DND-41 (cell line): ENCODE measurements at regions not wholly inside any gene's neighbourhood (a gene's known extent, or its start where the extent isn't known, plus 50 kb on each side); places are given as distances from the start of the nearest gene placed in this dataset.

Experiments
- ATAC-seq: fragments of 200-7000 bp; cut with Tn5 transposase; 3 replicates; pipeline ENCODE4 v1.9.1; 2021; ENCODE audit warnings: low read depth; ENCODE audit not compliant: insufficient read depth
- DNase-seq: peaks from one replicate; pipeline ENCODE4 v3.0.0-alpha.2; 2020
- H2AFZ ChIP-seq: 2 replicates; pipeline ENCODE4 v1.6.0; 2012; ENCODE audit warnings: low read depth, low read length
- H3K27ac ChIP-seq: 2 replicates; pipeline ENCODE4 v1.5.1; 2012; ENCODE audit warnings: low read length, inconsistent platforms
- H3K27me3 ChIP-seq: fragments of 200-600 bp; sonication (generic); 2 replicates; pipeline ENCODE4 v1.6.0; 2012; ENCODE audit warnings: low read length, mild to moderate bottlenecking, inconsistent platforms; ENCODE audit not compliant: insufficient read depth, poor library complexity
- H3K36me3 ChIP-seq: 2 replicates; pipeline ENCODE4 v1.5.1; 2012; ENCODE audit warnings: low read length, inconsistent platforms; ENCODE audit not compliant: insufficient read depth
- H3K4me1 ChIP-seq: 2 replicates; pipeline ENCODE4 v1.5.1; 2012; ENCODE audit warnings: mild to moderate bottlenecking, low read length; ENCODE audit not compliant: insufficient read depth
- H3K4me2 ChIP-seq: 2 replicates; pipeline ENCODE4 v1.6.0; 2012; ENCODE audit warnings: mild to moderate bottlenecking, moderate library complexity, low read length, inconsistent platforms; ENCODE audit not compliant: insufficient read depth
- H3K4me3 ChIP-seq, 2 experiments: fragments of 200-600 bp in 1 of 2; shearing (Covaris generic) in 1 of 2; 2 replicates each; pipeline ENCODE4 v1.5.1; 2012 to 2016; ENCODE audit warnings: inconsistent platforms in 2 of 2, low read length in 2 of 2, mild to moderate bottlenecking in 2 of 2, low read depth in 1 of 2, moderate library complexity in 1 of 2
- H3K79me2 ChIP-seq: 2 replicates; pipeline ENCODE4 v1.6.0; 2012; ENCODE audit warnings: low read length, inconsistent platforms; ENCODE audit not compliant: insufficient read depth
- H3K9ac ChIP-seq: 2 replicates; pipeline ENCODE4 v1.6.0; 2012; ENCODE audit warnings: low read depth, mild to moderate bottlenecking, inconsistent platforms, low read length, moderate library complexity
- H3K9me3 ChIP-seq: 2 replicates; pipeline ENCODE4 v1.5.1; 2012; ENCODE audit warnings: low read length, moderate library complexity, mild to moderate bottlenecking, inconsistent platforms; ENCODE audit not compliant: insufficient read depth, severe bottlenecking
- H4K20me1 ChIP-seq: 2 replicates; pipeline ENCODE4 v1.6.0; 2012; ENCODE audit warnings: low read length; ENCODE audit not compliant: insufficient read depth
- EZH2 ChIP-seq: IDR thresholded peaks from 3 replicates; pipeline ENCODE4 v1.6.1; 2012; ENCODE audit warnings: borderline replicate concordance, low read depth, mild to moderate bottlenecking, moderate library complexity, low read length, inconsistent platforms; ENCODE audit not compliant: severe bottlenecking
- TF ChIP-seq, protein P1 (sequence below): IDR thresholded peaks from 2 replicates; pipeline ENCODE4 v1.5.1; 2012; ENCODE audit warnings: borderline replicate concordance, low read length, moderate library complexity, mild to moderate bottlenecking; ENCODE audit not compliant: poor library complexity, severe bottlenecking; ENCODE audit errors: extremely low read depth

DNA sequence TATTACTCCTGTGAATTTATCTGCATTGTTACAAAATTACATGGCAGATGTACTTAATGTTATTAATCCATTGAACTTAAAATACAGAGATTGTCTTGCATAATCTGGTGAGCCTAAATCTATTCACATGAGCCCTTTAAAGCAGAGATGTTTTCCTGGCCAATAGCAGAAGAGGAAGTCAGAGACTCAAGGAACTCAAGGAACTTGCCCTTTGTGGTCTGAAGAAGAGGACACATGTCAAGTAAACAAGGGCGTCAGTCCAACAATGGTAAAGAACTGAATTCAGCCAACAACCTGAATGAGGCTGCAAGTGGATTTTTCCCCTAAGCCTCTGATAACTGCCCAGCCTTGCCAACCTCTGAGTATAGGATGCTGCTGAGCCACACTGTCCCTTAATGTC is 356.3 kb upstream of the PKDCC start:
- no peaks in the 10 kb centered on the region for H3K27me3 ChIP-seq
- no peaks in the 10 kb centered on the region for H4K20me1 ChIP-seq

DNA sequence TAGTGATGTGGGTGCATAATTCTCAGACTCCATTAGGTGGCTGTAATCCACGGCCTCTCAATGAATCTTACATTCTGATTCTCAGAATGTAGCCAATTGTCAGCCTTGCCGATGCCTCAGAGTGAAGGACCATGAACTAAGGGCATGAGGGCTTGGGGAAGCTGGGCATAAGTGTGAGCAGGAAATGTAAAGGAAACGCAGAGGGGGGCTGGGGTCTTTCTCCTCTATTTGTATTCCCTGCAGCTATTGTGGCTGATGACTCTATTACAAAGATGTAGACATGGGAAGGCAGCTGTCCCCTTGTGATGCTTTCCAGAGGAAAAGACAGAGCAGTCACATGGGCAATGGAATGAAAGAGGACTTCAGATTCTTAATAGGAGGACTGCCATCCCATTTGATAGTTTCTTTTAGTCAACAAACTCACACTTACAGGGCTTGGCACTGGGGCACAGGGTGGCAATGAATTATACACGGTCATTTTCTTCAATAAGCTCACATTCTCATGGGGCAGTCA is 353.2 kb upstream of the PKDCC start:
- no peak overlapping the region for H3K27ac ChIP-seq
- H4K20me1 ChIP-seq, result no peaks in the 10 kb centered on the region
- no peak overlapping the region for H3K9ac ChIP-seq
- H2AFZ ChIP-seq, result no peak overlapping the region
- DNase-seq, result no peak
- H3K4me1 ChIP-seq, result 0 out of 2 replicates have a peak, but pooled peaks cover 6% of the 10 kb centered on the region
- no peaks in the 10 kb centered on the region for H3K36me3 ChIP-seq
- ATAC-seq, result no peak
- H3K4me2 ChIP-seq, result no peak overlapping the region
- no peak overlapping the region for H3K4me3 ChIP-seq
- no peaks in the 10 kb centered on the region for H3K79me2 ChIP-seq
- TF ChIP-seq EZH2, result no peak
- no peaks in the 10 kb centered on the region for H3K9me3 ChIP-seq
- H3K27me3 ChIP-seq, result no peaks in the 10 kb centered on the region

More for the DNA sequence above, 356.3 kb upstream of the PKDCC start:
- no peak overlapping the region for H2AFZ ChIP-seq
- H3K4me2 ChIP-seq, result no peak overlapping the region
- H3K27ac ChIP-seq, result no peak overlapping the region
- no peaks in the 10 kb centered on the region for H3K9me3 ChIP-seq
- H3K4me1 ChIP-seq, result no peaks in the 10 kb centered on the region
- ATAC-seq (no peak), DNase-seq (no peak)
- H3K79me2 ChIP-seq, result no peaks in the 10 kb centered on the region
- H3K9ac ChIP-seq, result no peak overlapping the region
- TF ChIP-seq, protein P1, sequence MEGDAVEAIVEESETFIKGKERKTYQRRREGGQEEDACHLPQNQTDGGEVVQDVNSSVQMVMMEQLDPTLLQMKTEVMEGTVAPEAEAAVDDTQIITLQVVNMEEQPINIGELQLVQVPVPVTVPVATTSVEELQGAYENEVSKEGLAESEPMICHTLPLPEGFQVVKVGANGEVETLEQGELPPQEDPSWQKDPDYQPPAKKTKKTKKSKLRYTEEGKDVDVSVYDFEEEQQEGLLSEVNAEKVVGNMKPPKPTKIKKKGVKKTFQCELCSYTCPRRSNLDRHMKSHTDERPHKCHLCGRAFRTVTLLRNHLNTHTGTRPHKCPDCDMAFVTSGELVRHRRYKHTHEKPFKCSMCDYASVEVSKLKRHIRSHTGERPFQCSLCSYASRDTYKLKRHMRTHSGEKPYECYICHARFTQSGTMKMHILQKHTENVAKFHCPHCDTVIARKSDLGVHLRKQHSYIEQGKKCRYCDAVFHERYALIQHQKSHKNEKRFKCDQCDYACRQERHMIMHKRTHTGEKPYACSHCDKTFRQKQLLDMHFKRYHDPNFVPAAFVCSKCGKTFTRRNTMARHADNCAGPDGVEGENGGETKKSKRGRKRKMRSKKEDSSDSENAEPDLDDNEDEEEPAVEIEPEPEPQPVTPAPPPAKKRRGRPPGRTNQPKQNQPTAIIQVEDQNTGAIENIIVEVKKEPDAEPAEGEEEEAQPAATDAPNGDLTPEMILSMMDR, result no peak
- no peak for TF ChIP-seq EZH2
- no peak overlapping the region for H3K4me3 ChIP-seq
- no peaks in the 10 kb centered on the region for H3K36me3 ChIP-seq

DNA sequence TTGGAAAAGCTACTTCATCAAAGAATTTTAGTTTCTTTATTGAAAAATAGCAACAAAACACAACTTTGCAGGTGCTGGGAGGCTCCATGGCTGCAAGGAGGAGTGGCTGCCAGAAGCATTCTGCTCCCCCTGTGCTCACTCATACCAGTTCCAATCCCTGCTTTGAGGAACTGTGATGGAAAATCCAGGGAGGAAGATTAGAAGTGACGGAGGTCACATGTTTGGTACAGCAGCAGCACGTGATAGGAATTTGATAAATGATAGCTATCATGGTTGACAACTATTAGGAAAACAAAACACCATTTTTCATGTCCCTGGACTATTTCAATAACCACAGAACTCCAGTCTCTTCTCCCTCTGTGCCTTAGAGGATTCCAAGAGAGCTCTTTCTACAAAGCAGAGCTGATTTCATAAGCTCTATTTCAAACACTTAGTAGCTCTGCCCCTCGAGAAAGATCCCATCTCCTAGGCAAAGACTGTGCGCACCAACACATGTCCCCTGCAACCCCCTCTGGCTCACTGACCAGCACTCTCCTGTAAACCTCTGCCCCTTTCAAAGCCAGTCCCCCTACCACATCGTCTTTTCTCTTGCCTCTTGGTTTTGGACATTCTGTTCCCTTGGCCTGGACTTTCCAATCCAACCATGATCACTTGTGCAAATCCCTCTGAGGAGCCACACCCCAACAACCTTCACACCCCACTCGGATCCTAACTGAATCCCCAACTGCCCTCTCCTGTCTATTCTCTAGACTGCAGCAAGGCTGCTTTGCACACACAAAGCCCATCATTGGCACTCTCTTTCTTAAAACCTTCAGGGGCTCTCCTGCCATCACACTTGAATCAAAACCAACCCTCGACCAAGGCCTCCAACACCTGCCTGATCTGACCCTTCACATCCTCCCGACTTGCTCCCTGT is 352.4 kb upstream of the PKDCC start:
- ATAC-seq (no peak), DNase-seq (no peak)
- no peak overlapping the region for H3K27ac ChIP-seq
- no peaks in the 10 kb centered on the region for H3K27me3 ChIP-seq
- no peak overlapping the region for H3K4me3 ChIP-seq
- no peaks in the 10 kb centered on the region for H4K20me1 ChIP-seq
- no peak overlapping the region for H2AFZ ChIP-seq
- no peak overlapping the region for H3K9ac ChIP-seq
- no peaks in the 10 kb centered on the region for H3K9me3 ChIP-seq
- H3K36me3 ChIP-seq, result no peaks in the 10 kb centered on the region
- 0 out of 2 replicates have a peak, but pooled peaks cover 6% of the 10 kb centered on the region for H3K4me1 ChIP-seq
- no peaks in the 10 kb centered on the region for H3K79me2 ChIP-seq
- H3K4me2 ChIP-seq, result no peak overlapping the region
- TF ChIP-seq, protein P1, result no peak
- TF ChIP-seq EZH2, result no peak

DNA sequence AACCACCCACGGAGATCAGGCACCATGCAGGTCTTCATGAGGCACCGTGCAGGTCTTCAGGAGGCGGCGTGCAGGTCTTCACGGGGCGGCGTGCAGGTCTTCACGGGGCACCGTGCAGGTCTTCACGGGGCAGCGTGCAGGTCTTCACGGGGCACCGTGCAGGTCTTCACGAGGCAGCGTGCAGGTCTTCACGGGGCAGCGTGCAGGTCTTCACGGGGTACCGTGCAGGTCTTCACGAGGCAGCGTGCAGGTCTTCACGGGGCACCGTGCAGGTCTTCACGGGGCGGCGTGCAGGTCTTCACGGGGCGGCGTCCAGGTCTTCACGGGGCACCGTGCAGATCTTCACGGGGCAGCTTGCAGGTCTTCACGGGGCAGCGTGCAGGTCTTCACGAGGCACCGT is 350.4 kb upstream of the PKDCC start:
- Histone ChIP-seq H3K36me3 (no peaks in the 10 kb centered on the region), H3K79me2 (no peaks in the 10 kb centered on the region), H3K27ac (no peak overlapping the region), H3K27me3 (no peaks in the 10 kb centered on the region), H3K9ac (no peak overlapping the region), H2AFZ (no peak overlapping the region), H3K4me3 (no peak overlapping the region), H3K4me1 (0 out of 2 replicates have a peak, but pooled peaks cover 6% of the 10 kb centered on the region), H3K4me2 (no peak overlapping the region), H4K20me1 (no peaks in the 10 kb centered on the region), H3K9me3 (no peaks in the 10 kb centered on the region)
- ATAC-seq (no peak), DNase-seq (no peak)
- no peak for TF ChIP-seq EZH2
- TF ChIP-seq, protein P1, result no peak
